K562 (cell line): ENCODE measurements at regions not wholly inside any gene's neighbourhood (a gene's known extent, or its start where the extent isn't known, plus 50 kb on each side); places are given as distances from the start of the nearest gene placed in this dataset.

Source experiments
- ATAC-seq: fragments of 200-7000 bp; cut with Tn5 transposase; 3 replicates; pipeline ENCODE4 v1.9.1; 2020; ENCODE audit warnings: moderate library complexity
- BruUV-seq: library from RNA; stranded (reverse); fragments of 400-500 nt; replicated peaks from 2 replicates; lab custom pipeline; 2021; lab: Mats Ljungman, UMichigan
- CTCF ChIA-PET: fragments of 300-600 bp; formaldehyde crosslinking; extraction: SDS; loops from one replicate; lab custom pipeline; 2021; ENCODE audit warnings: low intra/inter-chr PET ratio; lab: Yijun Ruan, JAX
- POLR2A ChIA-PET: fragments of 300-600, 350-650 bp; sonication (Branson Sonifier 250); formaldehyde crosslinking; extraction: SDS; loops from one replicate; lab custom pipeline; 2021; ENCODE audit warnings: antibody characterized with exemption, inconsistent platforms; lab: Yijun Ruan, JAX
- DNase-seq, 4 experiments: peaks; one replicate each; pipeline versions ENCODE4 v3.0.0 to v3.0.0-alpha.2; 2011 to 2018; ENCODE audit warnings: low spot score in 3 of 4, mixed read lengths in 3 of 4; ENCODE audit errors: extremely low read depth in 1 of 4
- FAIRE-seq: peaks from 2 replicates; lab custom pipeline; 2011; peaks lifted over from hg19 to GRCh38; lab: Jason Lieb, UNC
- H2AFZ ChIP-seq: 2 replicates; pipeline ENCODE4 v1.6.0; 2011; ENCODE audit warnings: low read depth, low read length, control low read depth, inconsistent platforms
- H3K27ac ChIP-seq: fragments of 200-600 bp; 3 replicates; pipeline ENCODE4 v1.8.0; 2011; ENCODE audit warnings: low read depth, mild to moderate bottlenecking, control low read depth, inconsistent platforms, low read length, moderate library complexity, mixed read lengths; ENCODE audit errors: extremely low read depth
- H3K27me3 ChIP-seq, 2 experiments: fragments of 300-600 bp in 1 of 2; 2 replicates in 1 of 2; 3 replicates in 1 of 2; pipeline versions ENCODE4 v1.6.0 to v1.8.0; 2011; ENCODE audit warnings: inconsistent platforms in 2 of 2, low read length in 2 of 2, mild to moderate bottlenecking in 1 of 2, mixed read lengths in 1 of 2, moderate library complexity in 1 of 2; ENCODE audit not compliant: control insufficient read depth in 2 of 2, insufficient read depth in 2 of 2
- H3K36me3 ChIP-seq: fragments of 300-600 bp; 3 replicates; pipeline ENCODE4 v1.8.0; 2011; ENCODE audit warnings: mild to moderate bottlenecking, low read length, inconsistent platforms; ENCODE audit not compliant: control insufficient read depth, insufficient read depth
- H3K4me1 ChIP-seq, 2 experiments: fragments of 200-600 bp in 1 of 2; replicated peaks in 1 of 2; 2 replicates in 1 of 2; 3 replicates in 1 of 2; pipeline versions ENCODE4 v1.5.1 to v1.8.0; 2011; ENCODE audit warnings: inconsistent platforms in 2 of 2, low read length in 2 of 2, mild to moderate bottlenecking in 1 of 2, mixed read lengths in 1 of 2, moderate library complexity in 1 of 2; ENCODE audit not compliant: control insufficient read depth in 2 of 2, insufficient read depth in 2 of 2
- H3K4me2 ChIP-seq: 2 replicates; pipeline ENCODE4 v1.6.1; 2011; ENCODE audit warnings: low read length, control low read depth, inconsistent platforms, mixed read lengths; ENCODE audit not compliant: insufficient read depth
- H3K4me3 ChIP-seq: fragments of 200-600 bp; sonication (generic), shearing (Covaris generic); 2 replicates; pipeline ENCODE4 v1.5.1; 2016; ENCODE audit warnings: control low read depth, inconsistent platforms
- H3K79me2 ChIP-seq: fragments of 200-600 bp; 3 replicates; pipeline ENCODE4 v1.8.0; 2011; ENCODE audit warnings: low read length, inconsistent platforms; ENCODE audit not compliant: control insufficient read depth, insufficient read depth
- H3K9ac ChIP-seq, 2 experiments: 2 replicates each; pipeline versions ENCODE4 v1.6.0 to v1.6.1; 2011; ENCODE audit warnings: low read depth in 2 of 2, low read length in 2 of 2, control low read depth in 1 of 2, inconsistent platforms in 1 of 2, mild to moderate bottlenecking in 1 of 2, mixed read lengths in 1 of 2; ENCODE audit not compliant: insufficient read depth in 1 of 2
- H3K9me1 ChIP-seq: one replicate; pipeline ENCODE4 v1.6.0; 2011; ENCODE audit warnings: inconsistent platforms, mild to moderate bottlenecking, low read length, moderate library complexity; ENCODE audit not compliant: control insufficient read depth, insufficient read depth
- H3K9me3 ChIP-seq: replicated peaks from 2 replicates; pipeline ENCODE4 v1.5.1; 2011; ENCODE audit warnings: low read depth, low read length, inconsistent platforms; ENCODE audit not compliant: control insufficient read depth, insufficient read depth
- H4K20me1 ChIP-seq: replicated peaks from 2 replicates; pipeline ENCODE4 v1.6.1; 2011; ENCODE audit warnings: low read length, inconsistent platforms, mixed read lengths; ENCODE audit not compliant: control insufficient read depth, insufficient read depth
- CREB3L1 ChIP-seq: fragments of 450-650 bp; IDR thresholded peaks from 2 replicates; pipeline ENCODE4 v1.6.1; 2014; ENCODE audit warnings: low read depth, mild to moderate bottlenecking, moderate library complexity, borderline replicate concordance
- CTCF ChIP-seq, 3 experiments: IDR thresholded peaks in 2 of 3; conservative IDR thresholded peaks in 1 of 3; 2 replicates each; pipeline ENCODE4 v1.5.1; 2011 to 2012; ENCODE audit warnings: low read length in 3 of 3, mild to moderate bottlenecking in 3 of 3, control low read depth in 2 of 3, improper control_type of control experiment in 1 of 3, inconsistent platforms in 1 of 3, low read depth in 1 of 3, mixed read lengths in 1 of 3, moderate library complexity in 1 of 3; ENCODE audit not compliant: insufficient read depth in 2 of 3
- DMBX1 ChIP-seq: fragments of 250-450 bp; sonication (Bioruptor Pico); IDR thresholded peaks from 2 replicates; pipeline ENCODE4 v1.8.0; 2022; ENCODE audit warnings: inconsistent platforms, mild to moderate bottlenecking, moderate library complexity, borderline replicate concordance
- GMEB1 ChIP-seq: fragments of 250-450 bp; sonication (Bioruptor Pico); IDR thresholded peaks from 2 replicates; pipeline ENCODE4 v1.4.0; 2020; ENCODE audit warnings: mild to moderate bottlenecking
- HINFP ChIP-seq: fragments of 450-650 bp; conservative IDR thresholded peaks from 2 replicates; pipeline ENCODE4 v1.6.1; 2016; ENCODE audit warnings: missing genetic modification characterization, low read depth, mild to moderate bottlenecking, control low read depth, missing compliant biosample characterization
- HNRNPL ChIP-seq: fragments of 200-400 bp; formaldehyde crosslinking; IDR thresholded peaks from 2 replicates; pipeline ENCODE4 v1.6.1; 2017; ENCODE audit warnings: low read depth, mild to moderate bottlenecking, low read length
- MXD1 ChIP-seq: fragments of 250-450 bp; sonication (Bioruptor Pico); IDR thresholded peaks from 2 replicates; pipeline ENCODE4 v1.8.0; 2021; ENCODE audit warnings: borderline replicate concordance, mild to moderate bottlenecking, moderate library complexity; ENCODE audit not compliant: poor library complexity, severe bottlenecking
- ZNF175 ChIP-seq: fragments of 200-800 bp; sonication (Bioruptor generic); IDR thresholded peaks from 2 replicates; pipeline ENCODE4 v1.6.1; 2016; ENCODE audit warnings: low read depth, mild to moderate bottlenecking, missing genetic modification characterization, missing compliant biosample characterization
- ZNF584 ChIP-seq: fragments of 200-800 bp; sonication (Bioruptor generic); IDR thresholded peaks from 2 replicates; pipeline ENCODE4 v1.6.1; 2016; ENCODE audit warnings: low read depth, mild to moderate bottlenecking, missing genetic modification characterization, missing compliant biosample characterization
- ZNF655 ChIP-seq: fragments of 250-450 bp; sonication (Bioruptor Pico); IDR thresholded peaks from 2 replicates; pipeline ENCODE4 v1.5.0; 2021
- WGBS: fragments of 100-300 bp; shearing (Covaris generic); methylation state at CpG from one replicate; pipeline ENCODE4 v1.1.6; 2016; ENCODE audit warnings: low coverage, mixed read lengths; ENCODE audit not compliant: insufficient coverage; ENCODE audit errors: missing lambda C conversion rate; 5-methylcytosine and 5-hydroxymethylcytosine counted together
- in situ Hi-C: fragments of 300-500 bp; cut with MboI; formaldehyde crosslinking; loops from 4 replicates; pipeline ENCODE4 v1.15.0; 2018; ENCODE audit warnings: inconsistent platforms, mixed read lengths
- intact Hi-C: fragments of 100-400 bp; cut with micrococcal nuclease; formaldehyde crosslinking; loops from 2 replicates; pipeline ENCODE4 v1.14.2; 2022

GRCh38 chr5:126284977-126285696 lies 138.1 kb upstream of the GRAMD2B start:
- POLR2A ChIA-PET: no interaction called here
- Histone ChIP-seq H3K79me2 (no peaks in the 10 kb centered on the region), H3K4me2 (no peak overlapping the region), H3K27me3 (no peaks in the 10 kb centered on the region), H2AFZ (no peak overlapping the region), H3K4me1 (no peaks in the 10 kb centered on the region), H3K27ac (no peak overlapping the region), H3K9me1 (no peaks in the 10 kb centered on the region), H3K9ac (no peak overlapping the region), H3K36me3 (no peaks in the 10 kb centered on the region), H3K4me3 (no peak overlapping the region), H4K20me1 (no peaks in the 10 kb centered on the region), H3K9me3 (no peaks in the 10 kb centered on the region)
- ATAC-seq (no peak), FAIRE-seq (no peak), DNase-seq (no peak)
- in situ Hi-C loops (no loop called here), intact Hi-C loops (no loop called here)
- BruUV-seq: no TSS peak
- CTCF ChIA-PET: no interaction called here
- 0% methylated on average over 6 of the region's 6 CpGs for WGBS
- TF ChIP-seq HNRNPL (no peak), ZNF584 (CRISPR knock-in tag) (no peak), DMBX1 (CRISPR knock-in tag) (no peak), ZNF655 (CRISPR knock-in tag) (no peak), ZNF175 (CRISPR knock-in tag) (no peak), HINFP (no peak), GMEB1 (CRISPR knock-in tag) (no peak), CTCF (IDR thresholded peaks at IDR 0.05 in 2 of 3, conservative IDR thresholded peaks at IDR 0.05 in 1 of 3; ENCODE audit: insufficient read depth in 2 of 3, low read depth in 1 of 3, low read length in 3 of 3) (no peak), MXD1 (CRISPR knock-in tag) (no peak), CREB3L1 (no peak)
